Activated naive CD8-positive, alpha-beta T cell treated with anti-CD3 and anti-CD28 coated beads, Interleukin-2, amount 50 U/mL, for 24 hours (primary cell): ENCODE measurements at regions not wholly inside any gene's neighbourhood (a gene's known extent, or its start where the extent isn't known, plus 50 kb on each side); places are given as distances from the start of the nearest gene placed in this dataset.

Experiments
- ATAC-seq: fragments of 150-1000 bp; cut with Tn5 transposase; one replicate; pipeline ENCODE4 v1.10.0; 2021
- DNase-seq: peaks from one replicate; pipeline ENCODE4 v3.0.0; 2021
- H3K27ac Mint-ChIP-seq: one replicate; pipeline ENCODE4 v1.8.0; 2021; ENCODE audit warnings: mild to moderate bottlenecking, mixed read lengths
- H3K27me3 Mint-ChIP-seq: one replicate; pipeline ENCODE4 v1.8.0; 2021; ENCODE audit warnings: mixed read lengths
- H3K36me3 Mint-ChIP-seq: one replicate; pipeline ENCODE4 v1.8.0; 2021; ENCODE audit warnings: low read depth, mixed read lengths
- H3K4me1 Mint-ChIP-seq: one replicate; pipeline ENCODE4 v1.8.0; 2021; ENCODE audit warnings: mixed read lengths
- H3K4me3 Mint-ChIP-seq: one replicate; pipeline ENCODE4 v1.8.0; 2021; ENCODE audit warnings: mild to moderate bottlenecking, moderate library complexity, mixed read lengths
- H3K9me3 Mint-ChIP-seq: one replicate; pipeline ENCODE4 v1.8.0; 2021; ENCODE audit warnings: mixed read lengths

GRCh38 chrY:8202837-8203236 lies 1134.4 kb upstream of the TSPY4 start:
- Mint-ChIP-seq H3K36me3 (no peaks in the 10 kb centered on the region), H3K9me3 (no peaks in the 10 kb centered on the region), H3K4me3 (no peak overlapping the region), H3K27ac (no peak overlapping the region), H3K27me3 (no peaks in the 10 kb centered on the region), H3K4me1 (no peaks in the 10 kb centered on the region)
- ATAC-seq (no peak), DNase-seq (no peak)

DNA sequence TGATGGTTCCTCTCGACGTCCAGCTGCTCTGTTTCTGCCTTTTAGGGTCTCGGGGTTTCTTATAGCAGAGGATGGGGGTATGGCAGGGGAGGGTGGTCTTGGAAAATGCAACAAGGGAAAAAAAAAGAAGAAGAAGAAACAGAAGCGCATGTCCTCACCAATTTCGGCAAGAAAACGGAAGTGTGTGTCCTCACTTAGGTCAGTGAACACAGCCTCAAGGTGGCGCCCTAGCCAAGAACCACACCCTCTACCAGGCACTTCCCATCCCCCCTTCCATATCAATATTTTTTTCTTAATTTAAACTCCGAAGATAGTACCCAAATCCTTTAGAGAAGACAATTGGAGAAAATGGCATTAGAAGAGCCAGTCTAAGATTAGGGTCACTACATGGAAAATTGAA lies 1096.1 kb upstream of the TSPY4 start:
- DNase-seq (no peak), ATAC-seq (no peak)
- H3K36me3 Mint-ChIP-seq, result no peaks in the 10 kb centered on the region
- H3K4me3 Mint-ChIP-seq, result no peak overlapping the region
- H3K27ac Mint-ChIP-seq, result no peak overlapping the region
- H3K9me3 Mint-ChIP-seq, result no peaks in the 10 kb centered on the region
- no peaks in the 10 kb centered on the region for H3K4me1 Mint-ChIP-seq
- no peaks in the 10 kb centered on the region for H3K27me3 Mint-ChIP-seq

- ATAC-seq, result peak; percentile 63
- peaks cover 2% of the 10 kb centered on the region for H3K4me1 Mint-ChIP-seq
- no peak overlapping the region for H3K27ac Mint-ChIP-seq
- H3K36me3 Mint-ChIP-seq, result no peaks in the 10 kb centered on the region
- no peak overlapping the region for H3K4me3 Mint-ChIP-seq
- peaks cover 4% of the 10 kb centered on the region for H3K9me3 Mint-ChIP-seq
- H3K27me3 Mint-ChIP-seq, result peaks cover 2% of the 10 kb centered on the region
- DNase-seq, result no peak
Measured at GRCh38 chrY:8273807-8274206, 1063.5 kb upstream of the TSPY4 start.

- Mint-ChIP-seq H3K9me3 (no peaks in the 10 kb centered on the region), H3K27me3 (no peaks in the 10 kb centered on the region), H3K36me3 (no peaks in the 10 kb centered on the region), H3K4me1 (no peaks in the 10 kb centered on the region), H3K4me3 (no peak overlapping the region), H3K27ac (no peak overlapping the region)
- DNase-seq, result no peak
- ATAC-seq, result no peak
Measured at GRCh38 chrY:8305021-8305420, 1032.2 kb upstream of the TSPY4 start.

GRCh38 chrY:8324113-8324512 lies 1013.2 kb upstream of the TSPY4 start:
- no peak overlapping the region for H3K27ac Mint-ChIP-seq
- no peaks in the 10 kb centered on the region for H3K27me3 Mint-ChIP-seq
- ATAC-seq (peak; percentile 68), DNase-seq (no peak)
- peaks cover 8% of the 10 kb centered on the region for H3K4me1 Mint-ChIP-seq
- no peak overlapping the region for H3K4me3 Mint-ChIP-seq
- H3K36me3 Mint-ChIP-seq, result no peaks in the 10 kb centered on the region
- H3K9me3 Mint-ChIP-seq, result no peaks in the 10 kb centered on the region

DNA sequence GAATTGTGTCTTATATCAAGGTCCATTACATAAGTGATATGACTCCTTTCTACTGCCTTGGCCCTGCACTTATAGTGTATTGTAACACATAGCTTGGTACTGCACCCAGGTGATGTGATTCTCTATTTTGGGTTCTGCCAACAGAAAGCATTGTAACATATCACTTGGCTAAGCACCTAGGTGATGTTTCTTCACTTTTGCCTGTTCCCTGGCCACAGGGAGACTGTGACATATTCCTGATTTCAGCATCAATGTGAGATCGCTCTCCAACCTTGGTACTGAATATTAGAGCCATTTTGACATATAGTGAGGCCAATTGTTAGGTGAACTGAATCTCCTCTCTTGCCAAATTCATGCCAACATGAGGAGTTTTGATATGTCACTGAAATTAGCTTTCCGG lies 1010.3 kb upstream of the TSPY4 start:
- H3K27me3 Mint-ChIP-seq, result no peaks in the 10 kb centered on the region
- no peak for DNase-seq
- ATAC-seq, result no peak
- no peaks in the 10 kb centered on the region for H3K9me3 Mint-ChIP-seq
- peaks cover 8% of the 10 kb centered on the region for H3K4me1 Mint-ChIP-seq
- no peak overlapping the region for H3K4me3 Mint-ChIP-seq
- H3K27ac Mint-ChIP-seq, result no peak overlapping the region
- no peaks in the 10 kb centered on the region for H3K36me3 Mint-ChIP-seq

GRCh38 chrY:8327708-8328354 lies 1009.4 kb upstream of the TSPY4 start:
- ATAC-seq (no peak), DNase-seq (no peak)
- Mint-ChIP-seq H3K27ac (no peak overlapping the region), H3K27me3 (no peaks in the 10 kb centered on the region), H3K36me3 (no peaks in the 10 kb centered on the region), H3K4me1 (peaks cover 8% of the 10 kb centered on the region), H3K9me3 (no peaks in the 10 kb centered on the region), H3K4me3 (no peak overlapping the region)

DNA sequence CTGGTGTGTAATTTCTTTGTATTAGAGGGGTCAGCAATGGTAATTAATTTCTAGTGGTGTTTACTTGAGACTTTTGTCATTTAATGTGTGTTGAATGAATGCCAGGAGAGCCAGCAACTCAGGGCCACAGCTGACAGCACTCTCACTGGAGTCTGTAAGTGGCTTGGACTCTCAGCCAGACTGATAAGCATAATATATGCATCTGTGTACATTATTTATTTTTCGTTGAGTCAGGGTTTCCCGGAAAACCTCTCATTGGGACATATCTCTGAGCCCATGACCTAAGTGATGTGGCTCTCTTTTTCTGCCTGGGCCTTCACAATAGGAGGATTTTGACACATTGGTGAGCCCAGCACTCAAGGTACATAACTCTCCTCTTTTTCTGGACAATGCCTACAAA lies 1007.8 kb upstream of the TSPY4 start:
- no peak for ATAC-seq
- H3K36me3 Mint-ChIP-seq, result no peaks in the 10 kb centered on the region
- no peak for DNase-seq
- H3K27me3 Mint-ChIP-seq, result no peaks in the 10 kb centered on the region
- no peaks in the 10 kb centered on the region for H3K9me3 Mint-ChIP-seq
- H3K27ac Mint-ChIP-seq, result no peak overlapping the region
- peaks cover 4% of the 10 kb centered on the region for H3K4me1 Mint-ChIP-seq
- no peak overlapping the region for H3K4me3 Mint-ChIP-seq

- no peak for ATAC-seq
- peaks cover 5% of the 10 kb centered on the region for H3K4me1 Mint-ChIP-seq
- DNase-seq, result no peak
- no peaks in the 10 kb centered on the region for H3K27me3 Mint-ChIP-seq
- H3K27ac Mint-ChIP-seq, result no peak overlapping the region
- H3K36me3 Mint-ChIP-seq, result no peaks in the 10 kb centered on the region
- no peaks in the 10 kb centered on the region for H3K9me3 Mint-ChIP-seq
- no peak overlapping the region for H3K4me3 Mint-ChIP-seq
Measured at GRCh38 chrY:8329929-8330328, 1007.3 kb upstream of the TSPY4 start.

DNA sequence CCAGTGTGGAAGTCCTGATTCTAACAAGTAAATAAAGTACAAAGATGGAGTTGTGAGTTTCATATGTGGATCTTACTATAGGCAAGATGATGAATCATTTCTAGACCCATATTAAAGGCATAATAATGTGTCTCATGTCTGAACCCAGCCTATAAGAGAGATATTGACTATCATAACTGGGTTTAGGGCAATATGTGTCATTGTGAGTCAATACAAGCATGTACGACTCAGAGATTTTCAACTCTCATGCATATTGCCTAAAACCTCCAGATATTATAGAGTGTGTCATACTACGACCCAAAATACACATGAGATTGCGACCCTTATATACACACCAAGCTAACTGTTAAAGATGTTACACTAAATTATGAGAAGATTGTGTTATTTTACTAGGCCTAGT lies 1003.9 kb upstream of the TSPY4 start:
- Mint-ChIP-seq H3K9me3 (no peaks in the 10 kb centered on the region), H3K36me3 (no peaks in the 10 kb centered on the region), H3K4me3 (no peak overlapping the region), H3K27ac (no peak overlapping the region), H3K27me3 (no peaks in the 10 kb centered on the region), H3K4me1 (peaks cover 26% of the 10 kb centered on the region)
- DNase-seq, result no peak
- ATAC-seq, result peak; percentile 25

- peak overlapping the region; percentile 90 for H3K27ac Mint-ChIP-seq
- DNase-seq (no peak), ATAC-seq (peak; percentile 83)
- H3K9me3 Mint-ChIP-seq, result no peaks in the 10 kb centered on the region
- H3K4me3 Mint-ChIP-seq, result no peak overlapping the region
- H3K4me1 Mint-ChIP-seq, result peaks cover 29% of the 10 kb centered on the region
- no peaks in the 10 kb centered on the region for H3K27me3 Mint-ChIP-seq
- H3K36me3 Mint-ChIP-seq, result no peaks in the 10 kb centered on the region
Measured at GRCh38 chrY:8335299-8335835, 1001.9 kb upstream of the TSPY4 start.

- no peaks in the 10 kb centered on the region for H3K9me3 Mint-ChIP-seq
- peaks cover 29% of the 10 kb centered on the region for H3K4me1 Mint-ChIP-seq
- H3K4me3 Mint-ChIP-seq, result no peak overlapping the region
- ATAC-seq (peak; percentile 31), DNase-seq (no peak)
- H3K27me3 Mint-ChIP-seq, result no peaks in the 10 kb centered on the region
- H3K36me3 Mint-ChIP-seq, result no peaks in the 10 kb centered on the region
- H3K27ac Mint-ChIP-seq, result peak overlapping the region; percentile 90
Measured at GRCh38 chrY:8336112-8336774, 1001.0 kb upstream of the TSPY4 start.

- Mint-ChIP-seq H3K36me3 (no peaks in the 10 kb centered on the region), H3K4me3 (no peak overlapping the region), H3K4me1 (peaks cover 13% of the 10 kb centered on the region), H3K9me3 (no peaks in the 10 kb centered on the region), H3K27ac (no peak overlapping the region), H3K27me3 (no peaks in the 10 kb centered on the region)
- ATAC-seq, result peak; percentile 12
- no peak for DNase-seq
Measured at GRCh38 chrY:8341000-8341399, 996.3 kb upstream of the TSPY4 start.

DNA sequence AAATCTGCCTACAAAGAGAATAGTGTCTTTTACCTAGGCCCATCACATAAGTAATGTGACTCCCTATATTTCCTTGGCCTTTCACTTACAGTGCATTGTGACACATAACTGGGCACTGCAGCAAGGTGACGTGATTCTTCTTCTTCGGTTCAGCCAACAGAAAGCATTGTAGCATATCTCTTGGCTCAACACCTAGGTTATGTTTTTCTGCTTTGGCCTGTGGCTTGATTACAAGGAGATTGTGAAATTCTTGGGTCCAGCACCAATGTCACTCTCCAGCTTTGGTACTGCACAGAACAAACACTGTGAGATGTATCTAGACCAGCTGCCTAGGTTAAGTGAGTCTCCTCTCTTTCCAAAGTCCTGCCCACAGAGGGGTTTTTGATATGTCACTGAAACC lies 995.1 kb upstream of the TSPY4 start:
- H3K27me3 Mint-ChIP-seq, result no peaks in the 10 kb centered on the region
- H3K4me3 Mint-ChIP-seq, result no peak overlapping the region
- peaks cover 6% of the 10 kb centered on the region for H3K4me1 Mint-ChIP-seq

GRCh38 chrY:8351241-8351640 lies 986.0 kb upstream of the TSPY4 start:
- no peaks in the 10 kb centered on the region for H3K4me1 Mint-ChIP-seq
- ATAC-seq (no peak), DNase-seq (no peak)
- H3K9me3 Mint-ChIP-seq, result no peaks in the 10 kb centered on the region
- no peak overlapping the region for H3K27ac Mint-ChIP-seq
- no peaks in the 10 kb centered on the region for H3K27me3 Mint-ChIP-seq
- H3K36me3 Mint-ChIP-seq, result no peaks in the 10 kb centered on the region
- no peak overlapping the region for H3K4me3 Mint-ChIP-seq

More for the DNA sequence above, 995.1 kb upstream of the TSPY4 start:
- DNase-seq (no peak), ATAC-seq (no peak)
- no peak overlapping the region for H3K27ac Mint-ChIP-seq
- H3K9me3 Mint-ChIP-seq, result no peaks in the 10 kb centered on the region
- H3K36me3 Mint-ChIP-seq, result no peaks in the 10 kb centered on the region
